ENCODE measurements at regions not wholly inside any gene's neighbourhood (a gene's known extent, or its start where the extent isn't known, plus 50 kb on each side); places are given as distances from the start of the nearest gene placed in this dataset.
A peak's percentile ranks its signal among the peaks of the same experiment; 100 is the strongest.

- H2BK5ac ChIP-seq (ENCODE audit: low read depth, low read length, poor library complexity, severe bottlenecking) = no peak overlapping the region
- no peaks in the 10 kb centered on the region for H3K36me3 ChIP-seq (ENCODE audit: control insufficient read depth in 1 of 2, insufficient read depth in 2 of 2, low read depth in 1 of 2, low read length in 2 of 2)
- H3K4me1 ChIP-seq (ENCODE audit: control insufficient read depth, insufficient read depth, low read depth, low read length) = no peaks in the 10 kb centered on the region
- DNase-seq = no peak
- H4K91ac ChIP-seq (ENCODE audit: low read length) = no peak overlapping the region
- no peaks in the 10 kb centered on the region for H3K9me3 ChIP-seq (ENCODE audit: control insufficient read depth, low read length)
- peaks cover 4% of the 10 kb centered on the region in 2 experiments for H3K27me3 ChIP-seq (ENCODE audit: control insufficient read depth in 1 of 2, insufficient read depth in 1 of 2, low read length in 2 of 2)
- H3K23ac ChIP-seq (ENCODE audit: low read length in 2 of 2) = no peak overlapping the region
- no peak overlapping the region for H4K8ac ChIP-seq (ENCODE audit: low read length)
- no peak overlapping the region for H2BK12ac ChIP-seq (ENCODE audit: low read length in 2 of 2)
- no peak overlapping the region for H3K14ac ChIP-seq (ENCODE audit: low read length in 2 of 2)
- no peak overlapping the region for H2AK5ac ChIP-seq (ENCODE audit: low read length, severe bottlenecking)
- H2AFZ ChIP-seq (ENCODE audit: low read depth, low read length) = no peak overlapping the region
- H3K4ac ChIP-seq (ENCODE audit: low read depth in 1 of 2, low read length in 2 of 2) = no peak overlapping the region
- H3K27ac ChIP-seq (ENCODE audit: low read length, poor library complexity, severe bottlenecking) = no peak overlapping the region
- H2BK15ac ChIP-seq (ENCODE audit: low read depth, poor library complexity, severe bottlenecking) = no peak overlapping the region
- no peaks in the 10 kb centered on the region for H3K79me1 ChIP-seq (replicated peaks; ENCODE audit: low read length, poor library complexity, severe bottlenecking)
- 81% methylated on average over 2 of the region's 2 CpGs for WGBS
- no peak overlapping the region for H3K4me2 ChIP-seq (ENCODE audit: low read length, poor library complexity, severe bottlenecking)
- H3K18ac ChIP-seq (ENCODE audit: low read depth in 1 of 2, low read length in 2 of 2) = peak overlapping the region in 1 of 2 experiments; percentile 43
- no peak overlapping the region for H2BK120ac ChIP-seq (ENCODE audit: low read depth, low read length)
- no peak overlapping the region for H3K4me3 ChIP-seq (ENCODE audit: insufficient read depth in 1 of 2, low read depth in 1 of 2, low read length in 2 of 2)
- no peak overlapping the region for H3K9ac ChIP-seq (ENCODE audit: low read length)
Observed at GRCh38 chr4:57220734-57221133, 110.5 kb upstream of the IGFBP7 start.

- DNase-seq = no peak
- Histone ChIP-seq H2BK120ac (ENCODE audit: low read depth, low read length) (no peak overlapping the region), H2AFZ (ENCODE audit: low read depth, low read length) (no peak overlapping the region), H3K36me3 (ENCODE audit: control insufficient read depth in 1 of 2, insufficient read depth in 2 of 2, low read depth in 1 of 2, low read length in 2 of 2) (no peaks in the 10 kb centered on the region), H3K9me3 (ENCODE audit: control insufficient read depth, low read length) (no peaks in the 10 kb centered on the region), H3K27me3 (ENCODE audit: control insufficient read depth in 1 of 2, insufficient read depth in 1 of 2, low read length in 2 of 2) (peaks cover 4% of the 10 kb centered on the region in 2 experiments), H3K14ac (ENCODE audit: low read length in 2 of 2) (no peak overlapping the region), H3K4me1 (ENCODE audit: control insufficient read depth, insufficient read depth, low read depth, low read length) (no peaks in the 10 kb centered on the region), H2BK15ac (ENCODE audit: low read depth, poor library complexity, severe bottlenecking) (no peak overlapping the region), H4K8ac (ENCODE audit: low read length) (no peak overlapping the region), H3K4me3 (ENCODE audit: insufficient read depth in 1 of 2, low read depth in 1 of 2, low read length in 2 of 2) (no peak overlapping the region), H3K18ac (ENCODE audit: low read depth in 1 of 2, low read length in 2 of 2) (no peak overlapping the region), H2BK12ac (ENCODE audit: low read length in 2 of 2) (no peak overlapping the region), H3K4ac (ENCODE audit: low read depth in 1 of 2, low read length in 2 of 2) (no peak overlapping the region), H3K27ac (ENCODE audit: low read length, poor library complexity, severe bottlenecking) (no peak overlapping the region), H4K91ac (ENCODE audit: low read length) (no peak overlapping the region), H2AK5ac (ENCODE audit: low read length, severe bottlenecking) (no peak overlapping the region), H2BK5ac (ENCODE audit: low read depth, low read length, poor library complexity, severe bottlenecking) (no peak overlapping the region), H3K23ac (ENCODE audit: low read length in 2 of 2) (no peak overlapping the region), H3K4me2 (ENCODE audit: low read length, poor library complexity, severe bottlenecking) (no peak overlapping the region), H3K79me1 (replicated peaks; ENCODE audit: low read length, poor library complexity, severe bottlenecking) (no peaks in the 10 kb centered on the region), H3K9ac (ENCODE audit: low read length) (no peak overlapping the region)
- 100% methylated on average over 2 of the region's 2 CpGs for WGBS
Observed at GRCh38 chr4:57220172-57220571, 110.0 kb upstream of the IGFBP7 start.

- no peak for DNase-seq
- no peak overlapping the region for H3K9ac ChIP-seq (ENCODE audit: low read length)
- H4K8ac ChIP-seq (ENCODE audit: low read length) = no peak overlapping the region
- no peak overlapping the region for H3K14ac ChIP-seq (ENCODE audit: low read length in 2 of 2)
- no peak overlapping the region for H2BK5ac ChIP-seq (ENCODE audit: low read depth, low read length, poor library complexity, severe bottlenecking)
- no peak overlapping the region for H4K91ac ChIP-seq (ENCODE audit: low read length)
- no peaks in the 10 kb centered on the region for H3K79me1 ChIP-seq (replicated peaks; ENCODE audit: low read length, poor library complexity, severe bottlenecking)
- H2BK15ac ChIP-seq (ENCODE audit: low read depth, poor library complexity, severe bottlenecking) = no peak overlapping the region
- H3K9me3 ChIP-seq (ENCODE audit: control insufficient read depth, low read length) = no peaks in the 10 kb centered on the region
- H3K18ac ChIP-seq (ENCODE audit: low read depth in 1 of 2, low read length in 2 of 2) = no peak overlapping the region
- H2AFZ ChIP-seq (ENCODE audit: low read depth, low read length) = no peak overlapping the region
- H3K27ac ChIP-seq (ENCODE audit: low read length, poor library complexity, severe bottlenecking) = no peak overlapping the region
- H3K4me2 ChIP-seq (ENCODE audit: low read length, poor library complexity, severe bottlenecking) = no peak overlapping the region
- no peak overlapping the region for H3K23ac ChIP-seq (ENCODE audit: low read length in 2 of 2)
- no peak overlapping the region for H3K4ac ChIP-seq (ENCODE audit: low read depth in 1 of 2, low read length in 2 of 2)
- peaks cover 4% of the 10 kb centered on the region in 2 experiments for H3K27me3 ChIP-seq (ENCODE audit: control insufficient read depth in 1 of 2, insufficient read depth in 1 of 2, low read length in 2 of 2)
- H2BK120ac ChIP-seq (ENCODE audit: low read depth, low read length) = no peak overlapping the region
- H3K36me3 ChIP-seq (ENCODE audit: control insufficient read depth in 1 of 2, insufficient read depth in 2 of 2, low read depth in 1 of 2, low read length in 2 of 2) = no peaks in the 10 kb centered on the region
- H3K4me3 ChIP-seq (ENCODE audit: insufficient read depth in 1 of 2, low read depth in 1 of 2, low read length in 2 of 2) = no peak overlapping the region
- no peak overlapping the region for H2AK5ac ChIP-seq (ENCODE audit: low read length, severe bottlenecking)
- WGBS = 63% methylated on average over 2 of the region's 2 CpGs
- H3K4me1 ChIP-seq (ENCODE audit: control insufficient read depth, insufficient read depth, low read depth, low read length) = no peaks in the 10 kb centered on the region
- H2BK12ac ChIP-seq (ENCODE audit: low read length in 2 of 2) = no peak overlapping the region
Observed at GRCh38 chr4:57219431-57219830, 109.2 kb upstream of the IGFBP7 start.

- no peak overlapping the region for H3K4me3 ChIP-seq (ENCODE audit: insufficient read depth in 1 of 2, low read depth in 1 of 2, low read length in 2 of 2)
- H3K4ac ChIP-seq (ENCODE audit: low read depth in 1 of 2, low read length in 2 of 2) = no peak overlapping the region
- H2BK120ac ChIP-seq (ENCODE audit: low read depth, low read length) = no peak overlapping the region
- peaks cover 0 to 4% of the 10 kb centered on the region in 2 experiments for H3K27me3 ChIP-seq (ENCODE audit: control insufficient read depth in 1 of 2, insufficient read depth in 1 of 2, low read length in 2 of 2)
- no peak overlapping the region for H3K9ac ChIP-seq (ENCODE audit: low read length)
- H3K14ac ChIP-seq (ENCODE audit: low read length in 2 of 2) = no peak overlapping the region
- H3K27ac ChIP-seq (ENCODE audit: low read length, poor library complexity, severe bottlenecking) = no peak overlapping the region
- H3K36me3 ChIP-seq (ENCODE audit: control insufficient read depth in 1 of 2, insufficient read depth in 2 of 2, low read depth in 1 of 2, low read length in 2 of 2) = no peaks in the 10 kb centered on the region
- no peaks in the 10 kb centered on the region for H3K79me1 ChIP-seq (replicated peaks; ENCODE audit: low read length, poor library complexity, severe bottlenecking)
- no peak for DNase-seq
- H3K18ac ChIP-seq (ENCODE audit: low read depth in 1 of 2, low read length in 2 of 2) = no peak overlapping the region
- no peak overlapping the region for H2BK5ac ChIP-seq (ENCODE audit: low read depth, low read length, poor library complexity, severe bottlenecking)
- 91% methylated on average over 7 of the region's 8 CpGs for WGBS
- H2BK12ac ChIP-seq (ENCODE audit: low read length in 2 of 2) = no peak overlapping the region
- no peak overlapping the region for H2AFZ ChIP-seq (ENCODE audit: low read depth, low read length)
- H3K4me2 ChIP-seq (ENCODE audit: low read length, poor library complexity, severe bottlenecking) = no peak overlapping the region
- no peak overlapping the region for H3K23ac ChIP-seq (ENCODE audit: low read length in 2 of 2)
- H2BK15ac ChIP-seq (ENCODE audit: low read depth, poor library complexity, severe bottlenecking) = no peak overlapping the region
- no peaks in the 10 kb centered on the region for H3K4me1 ChIP-seq (ENCODE audit: control insufficient read depth, insufficient read depth, low read depth, low read length)
- no peak overlapping the region for H4K8ac ChIP-seq (ENCODE audit: low read length)
- H3K9me3 ChIP-seq (ENCODE audit: control insufficient read depth, low read length) = no peaks in the 10 kb centered on the region
- H4K91ac ChIP-seq (ENCODE audit: low read length) = no peak overlapping the region
- H2AK5ac ChIP-seq (ENCODE audit: low read length, severe bottlenecking) = no peak overlapping the region
Observed at GRCh38 chr4:57214654-57215411, 104.6 kb upstream of the IGFBP7 start.

Data from mesenchymal stem cell (in vitro differentiated cells and primary cell).